Stimulated activated CD4-positive, alpha-beta T cell treated with anti-CD3 and anti-CD28 coated beads, Interleukin-12 subunit alpha, Interleukin-12 subunit beta, amount 100 ng/mL, for 48 hours (primary cell): ENCODE measurements at regions not wholly inside any gene's neighbourhood (a gene's known extent, or its start where the extent isn't known, plus 50 kb on each side); places are given as distances from the start of the nearest gene placed in this dataset.

Experiments
- DNase-seq, 3 donors: peaks; one replicate each; pipeline ENCODE4 v3.0.0-alpha.2; 2020; ENCODE audit warnings: low read depth in 2 of 3, low spot score in 1 of 3

- DNase-seq, result no peak
These were observed 93.0 kb upstream of the ZNF608 start for GRCh38 chr5:124839371-124839998.

GRCh38 chr5:124841829-124842712 is 95.6 kb upstream of the ZNF608 start:
- no peak for DNase-seq

GRCh38 chr5:124842725-124843595 is 96.5 kb upstream of the ZNF608 start:
- no peak for DNase-seq

GRCh38 chr5:124843596-124843899 is 97.1 kb upstream of the ZNF608 start:
- DNase-seq, result no peak

GRCh38 chr5:124844371-124844920 is 98.0 kb upstream of the ZNF608 start:
- DNase-seq, result no peak

- no peak for DNase-seq
These were observed 101.5 kb upstream of the ZNF608 start for GRCh38 chr5:124847907-124848306.

GRCh38 chr5:124849774-124850173 is 103.3 kb upstream of the ZNF608 start:
- DNase-seq, result no peak

GRCh38 chr5:124856726-124857125 is 110.3 kb upstream of the ZNF608 start:
- no peak for DNase-seq

- DNase-seq, result no peak
These were observed 112.2 kb upstream of the ZNF608 start for GRCh38 chr5:124858612-124859011.

GRCh38 chr5:124859027-124859426 is 112.6 kb upstream of the ZNF608 start:
- no peak for DNase-seq

- no peak for DNase-seq
These were observed 113.3 kb upstream of the ZNF608 start for GRCh38 chr5:124859556-124860290.

GRCh38 chr5:124860291-124860655 is 113.8 kb upstream of the ZNF608 start:
- no peak for DNase-seq

GRCh38 chr5:124865066-124865465 is 118.6 kb upstream of the ZNF608 start:
- DNase-seq, result no peak

- no peak for DNase-seq
These were observed 119.3 kb upstream of the ZNF608 start for GRCh38 chr5:124865603-124866354.

- DNase-seq, result no peak
These were observed 120.1 kb upstream of the ZNF608 start for GRCh38 chr5:124866355-124867136.

GRCh38 chr5:124867137-124867704 is 120.8 kb upstream of the ZNF608 start:
- no peak for DNase-seq

GRCh38 chr5:124868676-124869075 is 122.2 kb upstream of the ZNF608 start:
- DNase-seq, result no peak

GRCh38 chr5:124869426-124870033 is 123.1 kb upstream of the ZNF608 start:
- DNase-seq, result no peak

- DNase-seq, result no peak
These were observed 123.6 kb upstream of the ZNF608 start for GRCh38 chr5:124870070-124870469.
